ENCODE measurements at regions not wholly inside any gene's neighbourhood (a gene's known extent, or its start where the extent isn't known, plus 50 kb on each side); places are given as distances from the start of the nearest gene placed in this dataset.

DNA sequence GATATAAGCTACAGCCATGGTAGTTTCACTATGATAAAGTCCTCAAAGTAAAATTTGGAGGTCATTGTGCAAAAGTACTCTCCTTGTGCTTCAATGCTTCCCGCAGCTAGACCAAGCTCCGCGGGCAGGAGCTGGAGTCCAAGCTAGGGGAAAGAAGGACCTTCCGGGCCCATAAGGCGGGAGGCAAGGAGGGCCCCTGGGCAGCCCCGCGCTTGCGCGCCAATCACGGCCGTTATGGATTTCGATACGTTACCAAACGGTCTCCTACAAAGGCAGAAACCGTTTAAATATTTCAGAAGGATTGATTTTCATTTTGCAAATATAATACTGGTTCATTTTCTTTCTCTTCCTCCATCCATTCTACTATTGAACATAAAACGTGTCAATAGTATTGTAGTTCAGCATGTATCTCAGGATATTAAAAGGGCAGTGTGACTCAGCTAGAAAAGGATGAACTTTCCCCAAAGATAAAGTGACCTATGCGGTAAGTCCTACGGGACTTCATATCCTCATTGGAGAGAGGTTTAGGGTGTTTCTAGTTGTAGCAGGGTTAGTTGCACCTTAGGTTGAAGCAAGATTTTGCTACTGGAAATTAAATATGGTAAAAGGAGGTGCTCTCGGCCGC, 128.0 kb downstream of the KIF20B start:
- H3K4me3 ChIP-seq (ENCODE audit: low read depth, low read length, poor library complexity, severe bottlenecking), result no peak overlapping the region
- CTCF ChIA-PET (ENCODE audit: unreplicated experiment), result no interaction called here
- H3K4me1 ChIP-seq (ENCODE audit: insufficient read depth, low read length, poor library complexity, severe bottlenecking), result no peaks in the 10 kb centered on the region
- no peak overlapping the region for H2AFZ ChIP-seq (ENCODE audit: low read length)
- no peaks in the 10 kb centered on the region for H3K9me3 ChIP-seq (ENCODE audit: low read length)
- TF ChIP-seq, protein P1, sequence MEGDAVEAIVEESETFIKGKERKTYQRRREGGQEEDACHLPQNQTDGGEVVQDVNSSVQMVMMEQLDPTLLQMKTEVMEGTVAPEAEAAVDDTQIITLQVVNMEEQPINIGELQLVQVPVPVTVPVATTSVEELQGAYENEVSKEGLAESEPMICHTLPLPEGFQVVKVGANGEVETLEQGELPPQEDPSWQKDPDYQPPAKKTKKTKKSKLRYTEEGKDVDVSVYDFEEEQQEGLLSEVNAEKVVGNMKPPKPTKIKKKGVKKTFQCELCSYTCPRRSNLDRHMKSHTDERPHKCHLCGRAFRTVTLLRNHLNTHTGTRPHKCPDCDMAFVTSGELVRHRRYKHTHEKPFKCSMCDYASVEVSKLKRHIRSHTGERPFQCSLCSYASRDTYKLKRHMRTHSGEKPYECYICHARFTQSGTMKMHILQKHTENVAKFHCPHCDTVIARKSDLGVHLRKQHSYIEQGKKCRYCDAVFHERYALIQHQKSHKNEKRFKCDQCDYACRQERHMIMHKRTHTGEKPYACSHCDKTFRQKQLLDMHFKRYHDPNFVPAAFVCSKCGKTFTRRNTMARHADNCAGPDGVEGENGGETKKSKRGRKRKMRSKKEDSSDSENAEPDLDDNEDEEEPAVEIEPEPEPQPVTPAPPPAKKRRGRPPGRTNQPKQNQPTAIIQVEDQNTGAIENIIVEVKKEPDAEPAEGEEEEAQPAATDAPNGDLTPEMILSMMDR (conservative IDR thresholded peaks at IDR 0.05; ENCODE audit: low read length), result no peak
- TF ChIP-seq EZH2phosphoT487 (IDR thresholded peaks at IDR 0.05; ENCODE audit: borderline replicate concordance, low read depth, low read length), result no peak
- no peak overlapping the region for H3K4me2 ChIP-seq (ENCODE audit: low read length)
- DNase-seq (ENCODE audit: low spot score), result no peak
- POLR2A ChIA-PET, result interaction anchor here (0.6 to 1.6 kb wide), 2 partner anchors 18 to 119 kb away, joined by 3 to 4 read pairs; no protein-coding TSS in a partner anchor
- no TSS peak for BruUV-seq (replicated peaks)
- H3K79me2 ChIP-seq (ENCODE audit: insufficient read depth, low read depth, low read length), result no peaks in the 10 kb centered on the region
- intact Hi-C loops (cut with micrococcal nuclease; ENCODE audit: unreplicated experiment), result no loop called here
- H4K20me1 ChIP-seq (ENCODE audit: insufficient read depth, low read length), result no peaks in the 10 kb centered on the region
- H3K27ac ChIP-seq (ENCODE audit: low read depth, low read length, poor library complexity, severe bottlenecking), result no peak overlapping the region
- no peaks in the 10 kb centered on the region for H3K36me3 ChIP-seq (ENCODE audit: insufficient read depth, low read length)
- H3K9me2 ChIP-seq (ENCODE audit: insufficient read depth, low read length), result no peaks in the 10 kb centered on the region

GRCh38 chr10:89829887-89830269, 128.5 kb downstream of the KIF20B start:
- H3K27ac ChIP-seq (ENCODE audit: low read depth, low read length, poor library complexity, severe bottlenecking), result no peak overlapping the region
- intact Hi-C loops (cut with micrococcal nuclease; ENCODE audit: unreplicated experiment), result no loop called here
- TF ChIP-seq, protein P1 (conservative IDR thresholded peaks at IDR 0.05; ENCODE audit: low read length), result no peak
- no peak for TF ChIP-seq EZH2phosphoT487 (IDR thresholded peaks at IDR 0.05; ENCODE audit: borderline replicate concordance, low read depth, low read length)
- H2AFZ ChIP-seq (ENCODE audit: low read length), result no peak overlapping the region
- H3K36me3 ChIP-seq (ENCODE audit: insufficient read depth, low read length), result no peaks in the 10 kb centered on the region
- H3K79me2 ChIP-seq (ENCODE audit: insufficient read depth, low read depth, low read length), result no peaks in the 10 kb centered on the region
- H3K4me2 ChIP-seq (ENCODE audit: low read length), result no peak overlapping the region
- POLR2A ChIA-PET, result interaction anchor here (0.6 to 1.6 kb wide), 2 partner anchors 17 to 120 kb away, joined by 3 to 4 read pairs; no protein-coding TSS in a partner anchor
- H3K4me3 ChIP-seq (ENCODE audit: low read depth, low read length, poor library complexity, severe bottlenecking), result no peak overlapping the region
- BruUV-seq (replicated peaks), result no TSS peak
- no peaks in the 10 kb centered on the region for H4K20me1 ChIP-seq (ENCODE audit: insufficient read depth, low read length)
- H3K9me2 ChIP-seq (ENCODE audit: insufficient read depth, low read length), result no peaks in the 10 kb centered on the region
- CTCF ChIA-PET (ENCODE audit: unreplicated experiment), result no interaction called here
- no peaks in the 10 kb centered on the region for H3K4me1 ChIP-seq (ENCODE audit: insufficient read depth, low read length, poor library complexity, severe bottlenecking)
- H3K9me3 ChIP-seq (ENCODE audit: low read length), result no peaks in the 10 kb centered on the region
- DNase-seq (ENCODE audit: low spot score), result no peak

DNA sequence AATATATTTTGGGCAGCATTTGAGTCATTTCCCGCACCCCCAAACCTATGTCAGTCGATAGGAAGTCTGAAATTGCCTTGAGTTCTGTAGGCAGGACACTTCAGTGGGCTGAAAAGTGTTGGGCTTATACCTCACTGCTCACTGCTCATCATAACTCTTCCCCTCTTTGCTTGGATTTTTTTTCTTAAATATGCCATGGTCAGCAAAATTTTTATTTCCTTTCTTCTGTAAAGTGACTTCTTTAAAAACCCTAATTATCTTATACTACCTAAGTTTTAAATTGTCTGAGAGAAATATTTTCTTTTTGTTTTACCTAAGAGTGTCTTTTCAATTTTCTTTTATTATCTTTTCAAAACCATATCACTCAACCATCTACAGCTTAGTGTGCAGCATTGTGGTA, 129.2 kb downstream of the KIF20B start:
- H2AFZ ChIP-seq (ENCODE audit: low read length), result no peak overlapping the region
- intact Hi-C loops (cut with micrococcal nuclease; ENCODE audit: unreplicated experiment), result no loop called here
- no peaks in the 10 kb centered on the region for H3K36me3 ChIP-seq (ENCODE audit: insufficient read depth, low read length)
- H3K9me3 ChIP-seq (ENCODE audit: low read length), result no peaks in the 10 kb centered on the region
- TF ChIP-seq, protein P1 (conservative IDR thresholded peaks at IDR 0.05; ENCODE audit: low read length), result no peak
- TF ChIP-seq EZH2phosphoT487 (IDR thresholded peaks at IDR 0.05; ENCODE audit: borderline replicate concordance, low read depth, low read length), result no peak
- DNase-seq (ENCODE audit: low spot score), result no peak
- no peak overlapping the region for H3K27ac ChIP-seq (ENCODE audit: low read depth, low read length, poor library complexity, severe bottlenecking)
- H3K4me1 ChIP-seq (ENCODE audit: insufficient read depth, low read length, poor library complexity, severe bottlenecking), result no peaks in the 10 kb centered on the region
- no peaks in the 10 kb centered on the region for H3K9me2 ChIP-seq (ENCODE audit: insufficient read depth, low read length)
- H4K20me1 ChIP-seq (ENCODE audit: insufficient read depth, low read length), result no peaks in the 10 kb centered on the region
- no peak overlapping the region for H3K4me3 ChIP-seq (ENCODE audit: low read depth, low read length, poor library complexity, severe bottlenecking)
- ChIA-PET CTCF (ENCODE audit: unreplicated experiment) (no interaction called here), POLR2A (interaction anchor here (0.8 to 1.6 kb wide), 2 partner anchors 17 to 440 kb away, joined by 3 read pairs; no protein-coding TSS in a partner anchor)
- BruUV-seq (replicated peaks), result no TSS peak
- no peaks in the 10 kb centered on the region for H3K79me2 ChIP-seq (ENCODE audit: insufficient read depth, low read depth, low read length)
- no peak overlapping the region for H3K4me2 ChIP-seq (ENCODE audit: low read length)

All from OCI-LY7 (cell line).